IPS-15b (cell line): ENCODE measurements at regions not wholly inside any gene's neighbourhood (a gene's known extent, or its start where the extent isn't known, plus 50 kb on each side); places are given as distances from the start of the nearest gene placed in this dataset.

ENCODE experiments used
- H3K27me3 ChIP-seq: one replicate; pipeline ENCODE4 v1.6.1; 2013; ENCODE audit warnings: low read length; ENCODE audit not compliant: control insufficient read depth, insufficient read depth
- H3K36me3 ChIP-seq: one replicate; pipeline ENCODE4 v1.6.1; 2013; ENCODE audit warnings: low read length; ENCODE audit not compliant: control insufficient read depth, insufficient read depth
- H3K4me1 ChIP-seq: one replicate; pipeline ENCODE4 v1.6.1; 2013; ENCODE audit warnings: mild to moderate bottlenecking, low read length; ENCODE audit not compliant: control insufficient read depth, insufficient read depth
- H3K4me3 ChIP-seq: one replicate; pipeline ENCODE4 v1.5.1; 2013; ENCODE audit warnings: low read depth, low read length
- H3K9ac ChIP-seq: one replicate; pipeline ENCODE4 v1.6.1; 2013; ENCODE audit warnings: low read depth, mild to moderate bottlenecking, low read length
- H3K9me3 ChIP-seq: one replicate; pipeline ENCODE4 v1.6.1; 2013; ENCODE audit warnings: mild to moderate bottlenecking, low read length; ENCODE audit not compliant: control insufficient read depth, insufficient read depth

GRCh38 chr12:98073610-98074009 is 441.8 kb upstream of the TMPO start:
- Histone ChIP-seq H3K4me3 (no peak overlapping the region), H3K4me1 (no peaks in the 10 kb centered on the region), H3K27me3 (no peaks in the 10 kb centered on the region), H3K36me3 (no peaks in the 10 kb centered on the region), H3K9ac (no peak overlapping the region), H3K9me3 (no peaks in the 10 kb centered on the region)

GRCh38 chr12:98074286-98074685 is 441.1 kb upstream of the TMPO start:
- Histone ChIP-seq H3K9me3 (no peaks in the 10 kb centered on the region), H3K27me3 (no peaks in the 10 kb centered on the region), H3K36me3 (no peaks in the 10 kb centered on the region), H3K4me1 (no peaks in the 10 kb centered on the region), H3K9ac (no peak overlapping the region), H3K4me3 (no peak overlapping the region)

GRCh38 chr12:98084391-98084790 is 431.0 kb upstream of the TMPO start:
- Histone ChIP-seq H3K27me3 (no peaks in the 10 kb centered on the region), H3K9ac (no peak overlapping the region), H3K4me1 (no peaks in the 10 kb centered on the region), H3K36me3 (no peaks in the 10 kb centered on the region), H3K9me3 (no peaks in the 10 kb centered on the region), H3K4me3 (no peak overlapping the region)

- Histone ChIP-seq H3K36me3 (no peaks in the 10 kb centered on the region), H3K9ac (no peak overlapping the region), H3K27me3 (no peaks in the 10 kb centered on the region), H3K9me3 (no peaks in the 10 kb centered on the region), H3K4me1 (no peaks in the 10 kb centered on the region), H3K4me3 (no peak overlapping the region)
Measured at GRCh38 chr12:98085046-98085755, 430.2 kb upstream of the TMPO start.

- no peak overlapping the region for H3K4me3 ChIP-seq
- no peaks in the 10 kb centered on the region for H3K9me3 ChIP-seq
- H3K36me3 ChIP-seq: no peaks in the 10 kb centered on the region
- H3K4me1 ChIP-seq: no peaks in the 10 kb centered on the region
- H3K9ac ChIP-seq: no peak overlapping the region
- no peaks in the 10 kb centered on the region for H3K27me3 ChIP-seq
Measured at GRCh38 chr12:98090731-98091130, 424.7 kb upstream of the TMPO start.

GRCh38 chr12:98096436-98096835 is 419.0 kb upstream of the TMPO start:
- Histone ChIP-seq H3K4me3 (no peak overlapping the region), H3K36me3 (no peaks in the 10 kb centered on the region), H3K9me3 (no peaks in the 10 kb centered on the region), H3K9ac (no peak overlapping the region), H3K4me1 (no peaks in the 10 kb centered on the region), H3K27me3 (no peaks in the 10 kb centered on the region)

- H3K9me3 ChIP-seq: no peaks in the 10 kb centered on the region
- H3K36me3 ChIP-seq: no peaks in the 10 kb centered on the region
Measured at GRCh38 chr12:98106031-98106683, 409.2 kb upstream of the TMPO start.

GRCh38 chr12:98109266-98109665 is 406.1 kb upstream of the TMPO start:
- H3K4me3 ChIP-seq: no peak overlapping the region
- H3K36me3 ChIP-seq: no peaks in the 10 kb centered on the region
- no peak overlapping the region for H3K9ac ChIP-seq
- H3K9me3 ChIP-seq: no peaks in the 10 kb centered on the region
- H3K27me3 ChIP-seq: no peaks in the 10 kb centered on the region
- H3K4me1 ChIP-seq: peaks cover 3% of the 10 kb centered on the region

More at GRCh38 chr12:98106031-98106683, 409.2 kb upstream of the TMPO start:
- H3K4me3 ChIP-seq: no peak overlapping the region
- peaks cover 3% of the 10 kb centered on the region for H3K4me1 ChIP-seq
- no peak overlapping the region for H3K9ac ChIP-seq
- H3K27me3 ChIP-seq: no peaks in the 10 kb centered on the region

- Histone ChIP-seq H3K9me3 (no peaks in the 10 kb centered on the region), H3K4me1 (peaks cover 3% of the 10 kb centered on the region), H3K27me3 (no peaks in the 10 kb centered on the region), H3K4me3 (no peak overlapping the region), H3K36me3 (no peaks in the 10 kb centered on the region), H3K9ac (no peak overlapping the region)
Measured at GRCh38 chr12:98110536-98110935, 404.9 kb upstream of the TMPO start.

GRCh38 chr12:98113548-98113947 is 401.8 kb upstream of the TMPO start:
- H3K4me3 ChIP-seq: no peak overlapping the region
- peaks cover 3% of the 10 kb centered on the region for H3K4me1 ChIP-seq
- no peak overlapping the region for H3K9ac ChIP-seq
- H3K36me3 ChIP-seq: no peaks in the 10 kb centered on the region
- no peaks in the 10 kb centered on the region for H3K27me3 ChIP-seq
- no peaks in the 10 kb centered on the region for H3K9me3 ChIP-seq

GRCh38 chr12:98121963-98122362 is 393.4 kb upstream of the TMPO start:
- Histone ChIP-seq H3K36me3 (no peaks in the 10 kb centered on the region), H3K4me1 (peaks cover 5% of the 10 kb centered on the region), H3K4me3 (no peak overlapping the region), H3K27me3 (no peaks in the 10 kb centered on the region), H3K9me3 (no peaks in the 10 kb centered on the region), H3K9ac (no peak overlapping the region)

- Histone ChIP-seq H3K4me3 (no peak overlapping the region), H3K27me3 (no peaks in the 10 kb centered on the region)
Measured at GRCh38 chr12:98123021-98123461, 392.3 kb upstream of the TMPO start.

More at GRCh38 chr12:98123021-98123461, 392.3 kb upstream of the TMPO start:
- Histone ChIP-seq H3K4me1 (peaks cover 5% of the 10 kb centered on the region), H3K9me3 (no peaks in the 10 kb centered on the region), H3K36me3 (no peaks in the 10 kb centered on the region), H3K9ac (no peak overlapping the region)
